ENCODE measurements at regions not wholly inside any gene's neighbourhood (a gene's known extent, or its start where the extent isn't known, plus 50 kb on each side); places are given as distances from the start of the nearest gene placed in this dataset.

DNA sequence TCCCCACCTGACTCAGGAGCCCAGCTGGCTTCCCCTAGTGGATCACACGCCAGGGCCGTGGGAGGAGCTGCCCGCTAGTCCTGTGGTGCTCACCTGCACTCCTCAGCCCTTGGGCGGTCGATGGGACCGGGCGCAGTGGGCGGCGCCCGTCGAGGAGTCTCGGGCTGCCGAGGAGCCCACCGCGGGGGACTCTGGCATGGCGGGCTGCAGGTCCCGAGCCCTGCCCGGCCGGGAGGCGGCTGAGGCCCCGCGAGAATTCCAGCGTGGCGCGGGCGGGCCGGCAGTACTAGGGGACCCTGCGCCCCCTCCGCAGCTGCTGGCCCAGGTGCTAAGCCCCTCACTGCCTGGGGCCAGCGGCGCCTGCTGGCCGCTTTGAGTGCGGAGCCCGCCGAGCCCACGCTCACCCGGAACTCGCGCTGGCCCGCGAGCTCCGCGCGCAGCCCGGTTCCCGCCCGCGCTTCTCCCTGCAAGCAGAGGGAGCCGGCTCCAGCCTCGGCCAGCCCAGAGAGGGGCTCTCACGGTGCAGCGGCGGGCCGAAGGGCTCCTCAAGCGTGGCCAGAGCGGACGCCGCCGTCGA, 367.9 kb downstream of the TYW1 start:
- TF ChIP-seq, protein P1, sequence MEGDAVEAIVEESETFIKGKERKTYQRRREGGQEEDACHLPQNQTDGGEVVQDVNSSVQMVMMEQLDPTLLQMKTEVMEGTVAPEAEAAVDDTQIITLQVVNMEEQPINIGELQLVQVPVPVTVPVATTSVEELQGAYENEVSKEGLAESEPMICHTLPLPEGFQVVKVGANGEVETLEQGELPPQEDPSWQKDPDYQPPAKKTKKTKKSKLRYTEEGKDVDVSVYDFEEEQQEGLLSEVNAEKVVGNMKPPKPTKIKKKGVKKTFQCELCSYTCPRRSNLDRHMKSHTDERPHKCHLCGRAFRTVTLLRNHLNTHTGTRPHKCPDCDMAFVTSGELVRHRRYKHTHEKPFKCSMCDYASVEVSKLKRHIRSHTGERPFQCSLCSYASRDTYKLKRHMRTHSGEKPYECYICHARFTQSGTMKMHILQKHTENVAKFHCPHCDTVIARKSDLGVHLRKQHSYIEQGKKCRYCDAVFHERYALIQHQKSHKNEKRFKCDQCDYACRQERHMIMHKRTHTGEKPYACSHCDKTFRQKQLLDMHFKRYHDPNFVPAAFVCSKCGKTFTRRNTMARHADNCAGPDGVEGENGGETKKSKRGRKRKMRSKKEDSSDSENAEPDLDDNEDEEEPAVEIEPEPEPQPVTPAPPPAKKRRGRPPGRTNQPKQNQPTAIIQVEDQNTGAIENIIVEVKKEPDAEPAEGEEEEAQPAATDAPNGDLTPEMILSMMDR (IDR thresholded peaks at IDR 0.05; ENCODE audit: low read length) = no peak
- TF ChIP-seq EZH2 (optimal IDR thresholded peaks at IDR 0.05; ENCODE audit: low read depth, low read length) (no peak), EZH2phosphoT487 (IDR thresholded peaks at IDR 0.05; ENCODE audit: low read length) (no peak)
